ENCODE measurements at regions not wholly inside any gene's neighbourhood (a gene's known extent, or its start where the extent isn't known, plus 50 kb on each side); places are given as distances from the start of the nearest gene placed in this dataset.

- Histone ChIP-seq H3K79me2 (ENCODE audit: insufficient read depth, low read depth) (no peaks in the 10 kb centered on the region), H2AFZ (ENCODE audit: low read depth) (no peak overlapping the region), H3K27ac (no peak overlapping the region), H3K9ac (no peak overlapping the region), H3K4me3 (IDR thresholded peaks at IDR 0.05; ENCODE audit: insufficient read depth, low read depth, low read length) (no peak overlapping the region), H3K4me1 (ENCODE audit: low read depth, poor library complexity, severe bottlenecking) (no peaks in the 10 kb centered on the region), H3K27me3 (ENCODE audit: insufficient read depth, low read depth) (no peaks in the 10 kb centered on the region), H3K4me2 (no peak overlapping the region), H3K36me3 (ENCODE audit: insufficient read depth) (no peaks in the 10 kb centered on the region), H4K20me1 (ENCODE audit: insufficient read depth) (no peaks in the 10 kb centered on the region)
- TF ChIP-seq, protein P1, sequence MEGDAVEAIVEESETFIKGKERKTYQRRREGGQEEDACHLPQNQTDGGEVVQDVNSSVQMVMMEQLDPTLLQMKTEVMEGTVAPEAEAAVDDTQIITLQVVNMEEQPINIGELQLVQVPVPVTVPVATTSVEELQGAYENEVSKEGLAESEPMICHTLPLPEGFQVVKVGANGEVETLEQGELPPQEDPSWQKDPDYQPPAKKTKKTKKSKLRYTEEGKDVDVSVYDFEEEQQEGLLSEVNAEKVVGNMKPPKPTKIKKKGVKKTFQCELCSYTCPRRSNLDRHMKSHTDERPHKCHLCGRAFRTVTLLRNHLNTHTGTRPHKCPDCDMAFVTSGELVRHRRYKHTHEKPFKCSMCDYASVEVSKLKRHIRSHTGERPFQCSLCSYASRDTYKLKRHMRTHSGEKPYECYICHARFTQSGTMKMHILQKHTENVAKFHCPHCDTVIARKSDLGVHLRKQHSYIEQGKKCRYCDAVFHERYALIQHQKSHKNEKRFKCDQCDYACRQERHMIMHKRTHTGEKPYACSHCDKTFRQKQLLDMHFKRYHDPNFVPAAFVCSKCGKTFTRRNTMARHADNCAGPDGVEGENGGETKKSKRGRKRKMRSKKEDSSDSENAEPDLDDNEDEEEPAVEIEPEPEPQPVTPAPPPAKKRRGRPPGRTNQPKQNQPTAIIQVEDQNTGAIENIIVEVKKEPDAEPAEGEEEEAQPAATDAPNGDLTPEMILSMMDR (conservative IDR thresholded peaks at IDR 0.05; ENCODE audit: low read depth, low read length): no peak
Observed at GRCh38 chr2:41992056-41992642, 55.7 kb upstream of the PKDCC start.

- no peak overlapping the region for H3K4me3 ChIP-seq (IDR thresholded peaks at IDR 0.05; ENCODE audit: insufficient read depth, low read depth, low read length)
- no peaks in the 10 kb centered on the region for H3K27me3 ChIP-seq (ENCODE audit: insufficient read depth, low read depth)
- TF ChIP-seq, protein P1 (conservative IDR thresholded peaks at IDR 0.05; ENCODE audit: low read depth, low read length): no peak
- no peaks in the 10 kb centered on the region for H3K4me1 ChIP-seq (ENCODE audit: low read depth, poor library complexity, severe bottlenecking)
- no peaks in the 10 kb centered on the region for H3K36me3 ChIP-seq (ENCODE audit: insufficient read depth)
- H3K4me2 ChIP-seq: no peak overlapping the region
- no peaks in the 10 kb centered on the region for H3K79me2 ChIP-seq (ENCODE audit: insufficient read depth, low read depth)
- H4K20me1 ChIP-seq (ENCODE audit: insufficient read depth): no peaks in the 10 kb centered on the region
- no peak overlapping the region for H3K9ac ChIP-seq
- no peak overlapping the region for H2AFZ ChIP-seq (ENCODE audit: low read depth)
- no peak overlapping the region for H3K27ac ChIP-seq
Observed at GRCh38 chr2:41992671-41993434, 55.0 kb upstream of the PKDCC start.

DNA sequence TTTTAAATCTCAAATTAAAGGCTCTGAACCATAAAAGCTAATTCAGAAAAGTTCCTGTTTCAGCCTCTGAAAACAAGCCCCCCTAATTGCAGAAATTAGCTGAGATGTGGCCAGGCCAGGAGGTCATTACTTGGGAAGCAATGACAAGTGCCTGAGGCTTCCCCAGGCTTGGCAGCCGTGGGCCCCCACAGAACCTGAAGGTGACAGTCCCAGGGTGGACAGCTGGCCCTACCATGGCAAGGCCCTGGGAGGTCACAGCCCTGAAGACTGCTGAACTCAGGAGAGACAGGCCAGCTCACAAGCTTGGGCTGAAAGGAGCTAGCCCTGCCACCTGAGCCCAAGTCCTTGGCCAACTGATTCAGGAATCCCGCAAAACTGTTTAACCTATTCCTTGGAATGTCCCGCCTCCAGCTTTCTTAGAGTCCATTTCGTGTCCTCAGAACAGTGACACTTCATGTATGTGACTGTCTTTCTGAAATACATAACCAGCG, 54.3 kb upstream of the PKDCC start:
- Histone ChIP-seq H2AFZ (ENCODE audit: low read depth) (no peak overlapping the region), H4K20me1 (ENCODE audit: insufficient read depth) (no peaks in the 10 kb centered on the region), H3K79me2 (ENCODE audit: insufficient read depth, low read depth) (no peaks in the 10 kb centered on the region), H3K4me2 (no peak overlapping the region), H3K9ac (no peak overlapping the region), H3K4me3 (IDR thresholded peaks at IDR 0.05; ENCODE audit: insufficient read depth, low read depth, low read length) (no peak overlapping the region), H3K36me3 (ENCODE audit: insufficient read depth) (no peaks in the 10 kb centered on the region), H3K27ac (no peak overlapping the region), H3K4me1 (ENCODE audit: low read depth, poor library complexity, severe bottlenecking) (no peaks in the 10 kb centered on the region), H3K27me3 (ENCODE audit: insufficient read depth, low read depth) (no peaks in the 10 kb centered on the region)
- TF ChIP-seq, protein P1 (conservative IDR thresholded peaks at IDR 0.05; ENCODE audit: low read depth, low read length): no peak

- H3K4me1 ChIP-seq (ENCODE audit: low read depth, poor library complexity, severe bottlenecking): no peaks in the 10 kb centered on the region
- no peak overlapping the region for H2AFZ ChIP-seq (ENCODE audit: low read depth)
- no peaks in the 10 kb centered on the region for H3K79me2 ChIP-seq (ENCODE audit: insufficient read depth, low read depth)
- no peak overlapping the region for H3K4me2 ChIP-seq
- H3K27ac ChIP-seq: no peak overlapping the region
- H3K4me3 ChIP-seq (IDR thresholded peaks at IDR 0.05; ENCODE audit: insufficient read depth, low read depth, low read length): no peak overlapping the region
- no peaks in the 10 kb centered on the region for H4K20me1 ChIP-seq (ENCODE audit: insufficient read depth)
- no peaks in the 10 kb centered on the region for H3K27me3 ChIP-seq (ENCODE audit: insufficient read depth, low read depth)
- TF ChIP-seq, protein P1 (conservative IDR thresholded peaks at IDR 0.05; ENCODE audit: low read depth, low read length): no peak
- H3K9ac ChIP-seq: no peak overlapping the region
- H3K36me3 ChIP-seq (ENCODE audit: insufficient read depth): no peaks in the 10 kb centered on the region
Observed at GRCh38 chr2:41994233-41994637, 53.6 kb upstream of the PKDCC start.
